Esophagus squamous epithelium (tissue), 4 donors: ENCODE measurements at regions not wholly inside any gene's neighbourhood (a gene's known extent, or its start where the extent isn't known, plus 50 kb on each side); places are given as distances from the start of the nearest gene placed in this dataset.

Experiments
- POLR2A ChIP-seq, 4 donors: fragments of 450-650 bp; IDR thresholded peaks; one replicate each; pipeline ENCODE4 v1.6.1; 2017; ENCODE audit warnings: antibody characterized with exemption in 4 of 4, mild to moderate bottlenecking in 4 of 4, moderate library complexity in 3 of 4
- TF ChIP-seq, protein P1 (sequence below), 6 experiments: fragments of 450-650 bp in 4 of 6; fragments of 200-600 bp in 2 of 6; sonication (generic) in 2 of 6; IDR thresholded peaks; one replicate each; pipeline ENCODE4 v1.5.1; 2016 to 2019; ENCODE audit warnings: antibody characterized with exemption in 6 of 6, mild to moderate bottlenecking in 4 of 6, moderate library complexity in 4 of 6

DNA sequence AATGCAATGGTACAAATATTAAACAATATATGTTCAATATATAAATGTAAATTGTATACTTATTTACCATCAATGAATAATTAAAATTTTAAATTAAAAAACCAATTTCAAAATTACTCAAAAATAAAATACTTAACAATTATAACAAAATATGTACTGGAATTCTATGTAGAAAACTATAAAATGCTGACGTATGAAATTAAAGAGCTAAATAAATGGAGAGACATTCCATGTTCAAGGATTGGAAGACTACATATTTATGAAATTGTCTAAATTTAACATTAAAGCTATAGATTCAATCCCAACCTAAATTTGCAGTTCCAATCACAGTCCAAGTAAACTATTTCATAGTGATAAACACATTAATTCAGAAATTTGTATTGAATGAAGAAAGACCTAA lies 1522.4 kb downstream of the SI start:
- TF ChIP-seq, protein P1, sequence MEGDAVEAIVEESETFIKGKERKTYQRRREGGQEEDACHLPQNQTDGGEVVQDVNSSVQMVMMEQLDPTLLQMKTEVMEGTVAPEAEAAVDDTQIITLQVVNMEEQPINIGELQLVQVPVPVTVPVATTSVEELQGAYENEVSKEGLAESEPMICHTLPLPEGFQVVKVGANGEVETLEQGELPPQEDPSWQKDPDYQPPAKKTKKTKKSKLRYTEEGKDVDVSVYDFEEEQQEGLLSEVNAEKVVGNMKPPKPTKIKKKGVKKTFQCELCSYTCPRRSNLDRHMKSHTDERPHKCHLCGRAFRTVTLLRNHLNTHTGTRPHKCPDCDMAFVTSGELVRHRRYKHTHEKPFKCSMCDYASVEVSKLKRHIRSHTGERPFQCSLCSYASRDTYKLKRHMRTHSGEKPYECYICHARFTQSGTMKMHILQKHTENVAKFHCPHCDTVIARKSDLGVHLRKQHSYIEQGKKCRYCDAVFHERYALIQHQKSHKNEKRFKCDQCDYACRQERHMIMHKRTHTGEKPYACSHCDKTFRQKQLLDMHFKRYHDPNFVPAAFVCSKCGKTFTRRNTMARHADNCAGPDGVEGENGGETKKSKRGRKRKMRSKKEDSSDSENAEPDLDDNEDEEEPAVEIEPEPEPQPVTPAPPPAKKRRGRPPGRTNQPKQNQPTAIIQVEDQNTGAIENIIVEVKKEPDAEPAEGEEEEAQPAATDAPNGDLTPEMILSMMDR (IDR thresholded peaks at IDR 0.05), result no peak
- no peak for TF ChIP-seq POLR2A (IDR thresholded peaks at IDR 0.05)
